Gastrocnemius medialis (tissue), 4 donors: ENCODE measurements at regions not wholly inside any gene's neighbourhood (a gene's known extent, or its start where the extent isn't known, plus 50 kb on each side); places are given as distances from the start of the nearest gene placed in this dataset.

ENCODE experiments used
- ATAC-seq, 2 donors: fragments of 150-250 bp; one replicate each; pipeline ENCODE4 v1.9.1; 2016
- DNase-seq, 2 donors: peaks; one replicate each; pipeline ENCODE4 v3.0.0-alpha.2; 2019
- H3K27ac ChIP-seq, 4 donors: fragments of 200-600 bp; sonication (generic); 1 replicate in 1 of 4; 2 replicates in 3 of 4; pipeline ENCODE4 v1.5.1; 2016 to 2018; ENCODE audit warnings: mild to moderate bottlenecking in 2 of 4, moderate library complexity in 1 of 4
- H3K27me3 ChIP-seq, 3 donors: fragments of 200-600 bp; sonication (generic) in 2 of 3; 1 replicate in 1 of 3; 2 replicates in 2 of 3; pipeline versions ENCODE4 v1.5.1 to v1.6.0; 2016 to 2019; ENCODE audit warnings: mild to moderate bottlenecking in 1 of 3, moderate library complexity in 1 of 3
- H3K36me3 ChIP-seq, 2 donors: fragments of 200-600 bp; sonication (generic) in 1 of 2; one replicate each; pipeline ENCODE4 v1.5.1; 2017 to 2018
- H3K4me1 ChIP-seq, 2 donors: fragments of 200-600 bp; sonication (generic) in 1 of 2; one replicate each; pipeline ENCODE4 v1.5.1; 2016 to 2017; ENCODE audit warnings: mild to moderate bottlenecking in 2 of 2
- H3K4me3 ChIP-seq, 4 donors: fragments of 200-600 bp; sonication (generic) in 3 of 4; 1 replicate in 1 of 4; 2 replicates in 3 of 4; pipeline ENCODE4 v1.5.1; 2016 to 2019; ENCODE audit warnings: mild to moderate bottlenecking in 2 of 4
- H3K9me3 ChIP-seq, 3 donors: fragments of 200-600 bp; sonication (generic) in 2 of 3; 1 replicate in 1 of 3; 2 replicates in 2 of 3; pipeline ENCODE4 v1.5.1; 2016 to 2019
- POLR2A ChIP-seq, 2 donors: fragments of 450-650 bp; IDR thresholded peaks; one replicate each; pipeline ENCODE4 v1.6.1; 2017; ENCODE audit warnings: antibody characterized with exemption in 2 of 2, mild to moderate bottlenecking in 2 of 2, moderate library complexity in 2 of 2
- in situ Hi-C, 4 donors: fragments of 200-750 bp; cut with MboI; loops; one replicate each; pipeline versions ENCODE4 v1.15.0 to v1.8.0; 2017; ENCODE audit warnings: low sequenced_read_pairs in 4 of 4
- intact Hi-C: fragments of 100-400 bp; cut with DNase I; formaldehyde crosslinking; loops from one replicate; pipeline ENCODE4 v1.15.1; 2023; ENCODE audit warnings: low total_unique reads
- TF ChIP-seq, protein P1 (sequence below), 5 experiments: fragments of 450-650 bp in 3 of 5; fragments of 200-600 bp in 2 of 5; sonication (generic) in 2 of 5; IDR thresholded peaks in 4 of 5; conservative IDR thresholded peaks in 1 of 5; 1 replicate in 4 of 5; 2 replicates in 1 of 5; pipeline ENCODE4 v1.5.1; 2016 to 2019; ENCODE audit warnings: antibody characterized with exemption in 5 of 5, mild to moderate bottlenecking in 3 of 5, moderate library complexity in 3 of 5

DNA sequence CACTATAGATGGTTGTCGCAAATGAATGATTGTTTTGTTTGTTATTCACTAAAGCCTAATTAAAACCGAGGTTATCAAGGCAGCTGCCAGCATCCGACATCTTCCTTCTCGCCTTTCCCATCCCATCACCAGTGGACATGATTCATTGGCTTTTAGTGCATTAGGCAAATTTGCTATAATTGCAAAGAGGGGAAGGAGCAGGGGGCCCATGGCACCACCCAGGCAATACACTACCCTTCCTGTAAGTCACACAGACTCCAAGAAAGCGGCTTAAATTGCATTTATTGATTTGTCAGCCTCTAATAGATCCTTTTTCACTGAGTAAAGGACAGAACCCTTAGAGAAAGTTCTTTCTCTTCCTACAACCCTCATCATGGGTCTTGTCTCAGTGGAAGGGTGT, 169.2 kb upstream of the NCAM1 start:
- no peak for ATAC-seq
- no peaks in the 10 kb centered on the region for H3K9me3 ChIP-seq
- no peak overlapping the region for H3K27ac ChIP-seq
- no peaks in the 10 kb centered on the region for H3K27me3 ChIP-seq
- in situ Hi-C loops (loop anchor here (5.0 to 25.0 kb wide), 3 partner anchors 205 to 495 kb away; no protein-coding TSS in a partner anchor), intact Hi-C loops (no loop called here)
- DNase-seq = no peak
- TF ChIP-seq, protein P1, sequence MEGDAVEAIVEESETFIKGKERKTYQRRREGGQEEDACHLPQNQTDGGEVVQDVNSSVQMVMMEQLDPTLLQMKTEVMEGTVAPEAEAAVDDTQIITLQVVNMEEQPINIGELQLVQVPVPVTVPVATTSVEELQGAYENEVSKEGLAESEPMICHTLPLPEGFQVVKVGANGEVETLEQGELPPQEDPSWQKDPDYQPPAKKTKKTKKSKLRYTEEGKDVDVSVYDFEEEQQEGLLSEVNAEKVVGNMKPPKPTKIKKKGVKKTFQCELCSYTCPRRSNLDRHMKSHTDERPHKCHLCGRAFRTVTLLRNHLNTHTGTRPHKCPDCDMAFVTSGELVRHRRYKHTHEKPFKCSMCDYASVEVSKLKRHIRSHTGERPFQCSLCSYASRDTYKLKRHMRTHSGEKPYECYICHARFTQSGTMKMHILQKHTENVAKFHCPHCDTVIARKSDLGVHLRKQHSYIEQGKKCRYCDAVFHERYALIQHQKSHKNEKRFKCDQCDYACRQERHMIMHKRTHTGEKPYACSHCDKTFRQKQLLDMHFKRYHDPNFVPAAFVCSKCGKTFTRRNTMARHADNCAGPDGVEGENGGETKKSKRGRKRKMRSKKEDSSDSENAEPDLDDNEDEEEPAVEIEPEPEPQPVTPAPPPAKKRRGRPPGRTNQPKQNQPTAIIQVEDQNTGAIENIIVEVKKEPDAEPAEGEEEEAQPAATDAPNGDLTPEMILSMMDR (IDR thresholded peaks at IDR 0.05 in 4 of 5, conservative IDR thresholded peaks at IDR 0.05 in 1 of 5) = no peak
- no peak for TF ChIP-seq POLR2A (IDR thresholded peaks at IDR 0.05)
- no peaks in the 10 kb centered on the region for H3K36me3 ChIP-seq
- peaks cover 8 to 21% of the 10 kb centered on the region in 2 donors for H3K4me1 ChIP-seq
- H3K4me3 ChIP-seq = no peak overlapping the region

DNA sequence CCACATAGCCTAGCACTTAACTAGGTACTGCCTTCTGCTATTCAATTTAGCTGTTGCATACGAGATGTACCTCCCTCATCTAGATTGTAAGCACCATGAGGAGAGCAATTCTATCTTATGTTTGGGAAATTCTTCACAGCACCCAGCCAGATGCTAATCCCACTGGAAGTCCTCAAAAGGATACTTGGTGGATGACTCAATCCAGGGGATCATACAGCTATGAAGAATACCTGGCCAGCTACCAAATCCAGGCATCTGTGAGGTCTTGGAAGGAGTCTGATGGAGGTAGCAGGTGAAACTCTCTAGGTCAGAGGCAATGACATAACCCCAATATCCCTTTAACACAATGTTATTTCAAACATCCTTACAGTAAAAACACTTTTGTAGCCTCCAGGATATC, 167.8 kb upstream of the NCAM1 start:
- no peak for ATAC-seq
- intact Hi-C loops = no loop called here
- H3K9me3 ChIP-seq = no peaks in the 10 kb centered on the region
- no peak overlapping the region for H3K4me3 ChIP-seq
- TF ChIP-seq, protein P1 (IDR thresholded peaks at IDR 0.05 in 4 of 5, conservative IDR thresholded peaks at IDR 0.05 in 1 of 5) = no peak
- TF ChIP-seq POLR2A (IDR thresholded peaks at IDR 0.05) = no peak
- peaks cover 8 to 24% of the 10 kb centered on the region in 2 donors for H3K4me1 ChIP-seq
- no peaks in the 10 kb centered on the region for H3K36me3 ChIP-seq
- no peak overlapping the region for H3K27ac ChIP-seq
- no peak for DNase-seq
- in situ Hi-C loops = loop anchor here (5.0 to 25.0 kb wide), 3 partner anchors 206 to 494 kb away; no protein-coding TSS in a partner anchor
- no peaks in the 10 kb centered on the region for H3K27me3 ChIP-seq

DNA sequence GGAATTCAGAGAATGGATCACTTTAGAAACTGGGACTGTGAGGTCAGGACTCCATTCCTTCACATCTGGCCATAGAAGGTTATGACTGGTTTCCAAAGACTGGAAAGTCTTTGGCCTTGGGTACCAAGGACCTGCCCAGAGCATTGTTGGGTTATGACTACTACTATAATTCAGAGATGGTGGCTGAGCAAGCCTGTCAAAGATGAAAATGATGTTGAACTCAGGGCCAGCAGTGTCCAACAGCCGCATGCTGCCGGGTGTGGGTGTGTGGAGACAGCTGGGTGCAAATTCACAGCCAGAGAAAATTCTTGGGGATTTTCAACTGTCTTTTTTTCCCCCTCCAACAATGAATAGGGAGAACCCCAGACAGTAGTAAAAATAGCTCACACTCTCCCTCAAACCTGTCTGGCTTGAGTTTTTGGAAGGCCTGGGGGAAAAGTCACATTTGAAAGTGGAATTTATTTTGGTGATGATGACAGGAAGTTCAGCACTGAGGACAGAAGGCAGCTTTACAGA, 166.8 kb upstream of the NCAM1 start:
- Histone ChIP-seq H3K9me3 (no peaks in the 10 kb centered on the region), H3K36me3 (no peaks in the 10 kb centered on the region), H3K27me3 (no peaks in the 10 kb centered on the region), H3K4me1 (peaks cover 8 to 24% of the 10 kb centered on the region in 2 donors), H3K27ac (peak overlapping the region in 1 of 4 donors; percentile 28), H3K4me3 (no peak overlapping the region)
- in situ Hi-C loops = loop anchor here (5.0 to 25.0 kb wide), 3 partner anchors 207 to 493 kb away; no protein-coding TSS in a partner anchor
- TF ChIP-seq, protein P1 (IDR thresholded peaks at IDR 0.05 in 4 of 5, conservative IDR thresholded peaks at IDR 0.05 in 1 of 5) = no peak
- DNase-seq (no peak), ATAC-seq (no peak)
- intact Hi-C loops = no loop called here

DNA sequence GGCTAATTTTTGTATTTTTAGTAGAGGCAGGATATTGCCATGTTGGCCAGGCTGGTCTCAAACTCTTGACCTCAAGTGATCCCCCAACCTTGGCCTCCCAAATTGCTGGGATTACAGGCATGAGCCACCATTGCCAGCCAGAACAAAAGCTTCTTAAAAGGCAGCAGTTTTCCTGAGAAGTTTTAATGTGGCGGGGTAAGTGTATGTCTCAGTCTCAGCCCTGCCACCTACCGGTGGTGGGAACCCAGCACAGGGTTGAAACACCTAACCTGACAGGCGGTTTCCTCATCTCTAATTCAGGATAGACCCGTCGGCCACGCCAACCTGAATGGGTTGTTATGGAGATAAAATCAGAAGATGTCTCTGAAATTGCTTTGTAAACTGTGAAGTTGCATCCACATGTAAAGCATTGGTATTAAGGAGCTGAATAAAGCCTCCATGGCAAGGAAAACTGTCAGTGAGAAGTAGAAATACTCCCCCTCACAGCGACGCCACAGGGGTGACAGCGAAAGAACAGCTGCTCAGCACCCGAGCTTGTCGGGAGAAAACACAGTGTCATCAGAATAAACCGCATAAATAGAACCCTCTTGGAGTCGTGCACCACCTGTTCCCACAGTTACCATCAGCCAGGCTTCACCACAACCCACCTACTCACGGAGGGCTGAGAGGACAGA, 165.9 kb upstream of the NCAM1 start:
- TF ChIP-seq, protein P1 (IDR thresholded peaks at IDR 0.05 in 4 of 5, conservative IDR thresholded peaks at IDR 0.05 in 1 of 5) = peak; percentile 67 to 82 (median 70)
- no peak for TF ChIP-seq POLR2A (IDR thresholded peaks at IDR 0.05)
- Histone ChIP-seq H3K4me3 (no peak overlapping the region), H3K27ac (peak overlapping the region in 2 of 4 donors; percentile 44 to 55), H3K4me1 (peaks cover 8 to 24% of the 10 kb centered on the region in 2 donors), H3K27me3 (no peaks in the 10 kb centered on the region), H3K36me3 (no peaks in the 10 kb centered on the region), H3K9me3 (no peaks in the 10 kb centered on the region)
- peak in 1 of 2 donors; percentile 64 for DNase-seq
- intact Hi-C loops = loop anchor here (1.0 to 5.0 kb wide), 3 partner anchors 138 to 317 kb away; no protein-coding TSS in a partner anchor
- in situ Hi-C loops = loop anchor here in 3 of 4 donors (10.0 to 25.0 kb wide), 2 partner anchors 210 to 492 kb away; no protein-coding TSS in a partner anchor
- ATAC-seq = peak; percentile 76 to 79
